GM23248 (cell line): ENCODE measurements at regions not wholly inside any gene's neighbourhood (a gene's known extent, or its start where the extent isn't known, plus 50 kb on each side); places are given as distances from the start of the nearest gene placed in this dataset.

Experiments
- EZH2 ChIP-seq: fragments of 200-600 bp; sonication (generic); IDR thresholded peaks from 2 replicates; pipeline ENCODE4 v1.6.1; 2018; ENCODE audit warnings: antibody characterized with exemption, mild to moderate bottlenecking; ENCODE audit not compliant: insufficient read depth, poor library complexity, severe bottlenecking
- EZH2phosphoT487 ChIP-seq: fragments of 200-600 bp; sonication (generic); IDR thresholded peaks from 2 replicates; pipeline ENCODE4 v1.6.1; 2018; ENCODE audit warnings: antibody characterized with exemption, moderate library complexity, mild to moderate bottlenecking, low read depth; ENCODE audit not compliant: insufficient read depth

DNA sequence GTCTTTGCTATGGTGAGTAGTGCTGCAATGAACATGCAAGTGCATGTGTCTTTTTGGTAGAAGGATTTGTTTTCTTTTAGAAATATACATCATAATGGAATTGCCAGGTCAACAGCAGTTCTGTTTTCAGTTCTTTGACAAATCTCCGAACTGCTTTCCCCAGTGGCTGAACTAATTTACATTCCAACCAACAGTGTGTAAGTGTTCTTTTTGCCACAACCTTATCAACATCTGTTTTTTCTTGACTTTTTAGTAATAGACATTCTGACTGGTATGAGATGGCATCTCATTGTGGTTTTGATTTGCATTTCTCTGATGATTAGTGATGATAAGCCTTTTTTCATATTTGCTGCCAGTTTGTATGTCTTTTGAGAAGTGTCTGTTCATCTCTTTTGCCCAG lies 406.3 kb downstream of the DTHD1 start:
- TF ChIP-seq EZH2 (no peak), EZH2phosphoT487 (no peak)
